Lung (tissue), 11 donors: ENCODE measurements at regions not wholly inside any gene's neighbourhood (a gene's known extent, or its start where the extent isn't known, plus 50 kb on each side); places are given as distances from the start of the nearest gene placed in this dataset.

Experiments
- ATAC-seq: fragments of 200-7000 bp; cut with Tn5 transposase; one replicate; pipeline ENCODE4 v1.9.1; 2020; ENCODE audit warnings: moderate number of reproducible peaks; ENCODE audit not compliant: insufficient read depth, low FRiP score
- DNase-seq, 3 donors: peaks; one replicate each; pipeline ENCODE4 v3.0.0-alpha.2; 2013 to 2017
- H3K27ac ChIP-seq, 2 donors: one replicate each; pipeline ENCODE4 v1.5.1; 2013; ENCODE audit warnings: mild to moderate bottlenecking in 2 of 2, moderate library complexity in 2 of 2, control low read depth in 1 of 2, inconsistent platforms in 1 of 2, low read depth in 1 of 2, low read length in 1 of 2
- H3K27me3 ChIP-seq, 3 donors: one replicate each; pipeline ENCODE4 v1.5.1; 2013; ENCODE audit warnings: low read length in 2 of 3; ENCODE audit not compliant: control insufficient read depth in 3 of 3, insufficient read depth in 3 of 3
- H3K36me3 ChIP-seq, 4 donors: one replicate each; pipeline ENCODE4 v1.5.1; 2013; ENCODE audit warnings: low read length in 4 of 4, mild to moderate bottlenecking in 1 of 4, moderate library complexity in 1 of 4; ENCODE audit not compliant: control insufficient read depth in 4 of 4, insufficient read depth in 4 of 4
- H3K4me1 ChIP-seq, 5 donors: one replicate each; pipeline ENCODE4 v1.5.1; 2013; ENCODE audit warnings: low read length in 5 of 5, mild to moderate bottlenecking in 2 of 5, moderate library complexity in 1 of 5; ENCODE audit not compliant: control insufficient read depth in 5 of 5, insufficient read depth in 5 of 5
- H3K4me3 ChIP-seq: one replicate; pipeline ENCODE4 v1.5.1; 2013; ENCODE audit warnings: mild to moderate bottlenecking, control low read depth, moderate library complexity
- H3K9ac ChIP-seq, 2 donors: one replicate each; pipeline ENCODE4 v1.5.1; 2013; ENCODE audit warnings: low read length in 2 of 2, control low read depth in 1 of 2; ENCODE audit not compliant: insufficient read depth in 1 of 2
- H3K9me3 ChIP-seq, 4 donors: one replicate each; pipeline ENCODE4 v1.5.1; 2013; ENCODE audit warnings: low read length in 3 of 4, mild to moderate bottlenecking in 1 of 4, moderate library complexity in 1 of 4; ENCODE audit not compliant: control insufficient read depth in 4 of 4, insufficient read depth in 3 of 4
- WGBS, 2 donors: extraction: QIAGEN DNeasy Blood & Tissue Kit; methylation state at CpG; one replicate each; pipeline ENCODE4 v1.1.7; 2013; 5-methylcytosine and 5-hydroxymethylcytosine counted together
- TF ChIP-seq, protein P1 (sequence below): IDR thresholded peaks from 2 replicates; pipeline ENCODE4 v1.5.1; 2012; ENCODE audit warnings: mild to moderate bottlenecking; ENCODE audit errors: control extremely low read depth, extremely low read depth
- donor health status: control.
- donor health status: control.
- donor health status: Bipolar disorder and iron deficiency.
- donor health status: healthy.
- donor health status: DM: yes; HTN: yes; CAD: no.

GRCh38 chr5:143466632-143467031 lies 63.1 kb upstream of the NR3C1 start:
- 53 to 64% methylated on average over 1 of the region's 1 CpG for WGBS, 2 donors
- Histone ChIP-seq H3K27me3 (no peaks in the 10 kb centered on the region), H3K9me3 (no peaks in the 10 kb centered on the region), H3K4me3 (no peak overlapping the region), H3K36me3 (no peaks in the 10 kb centered on the region), H3K27ac (no peak overlapping the region), H3K4me1 (peaks cover 0 to 4% (median 0%) of the 10 kb centered on the region in 5 donors), H3K9ac (no peak overlapping the region)
- no peak for DNase-seq
- ATAC-seq = no peak
- TF ChIP-seq, protein P1, sequence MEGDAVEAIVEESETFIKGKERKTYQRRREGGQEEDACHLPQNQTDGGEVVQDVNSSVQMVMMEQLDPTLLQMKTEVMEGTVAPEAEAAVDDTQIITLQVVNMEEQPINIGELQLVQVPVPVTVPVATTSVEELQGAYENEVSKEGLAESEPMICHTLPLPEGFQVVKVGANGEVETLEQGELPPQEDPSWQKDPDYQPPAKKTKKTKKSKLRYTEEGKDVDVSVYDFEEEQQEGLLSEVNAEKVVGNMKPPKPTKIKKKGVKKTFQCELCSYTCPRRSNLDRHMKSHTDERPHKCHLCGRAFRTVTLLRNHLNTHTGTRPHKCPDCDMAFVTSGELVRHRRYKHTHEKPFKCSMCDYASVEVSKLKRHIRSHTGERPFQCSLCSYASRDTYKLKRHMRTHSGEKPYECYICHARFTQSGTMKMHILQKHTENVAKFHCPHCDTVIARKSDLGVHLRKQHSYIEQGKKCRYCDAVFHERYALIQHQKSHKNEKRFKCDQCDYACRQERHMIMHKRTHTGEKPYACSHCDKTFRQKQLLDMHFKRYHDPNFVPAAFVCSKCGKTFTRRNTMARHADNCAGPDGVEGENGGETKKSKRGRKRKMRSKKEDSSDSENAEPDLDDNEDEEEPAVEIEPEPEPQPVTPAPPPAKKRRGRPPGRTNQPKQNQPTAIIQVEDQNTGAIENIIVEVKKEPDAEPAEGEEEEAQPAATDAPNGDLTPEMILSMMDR = no peak

- TF ChIP-seq, protein P1 = no peak
- no peaks in the 10 kb centered on the region for H3K36me3 ChIP-seq
- ATAC-seq (no peak), DNase-seq (no peak)
- no peaks in the 10 kb centered on the region for H3K27me3 ChIP-seq
- no peaks in the 10 kb centered on the region for H3K9me3 ChIP-seq
- no peaks in the 10 kb centered on the region for H3K4me1 ChIP-seq
- H3K9ac ChIP-seq = no peak overlapping the region
- H3K4me3 ChIP-seq = no peak overlapping the region
- H3K27ac ChIP-seq = no peak overlapping the region
- WGBS, 2 donors = 95 to 100% methylated on average over 1 of the region's 1 CpG
These were observed 61.4 kb upstream of the NR3C1 start for GRCh38 chr5:143464723-143465490.

DNA sequence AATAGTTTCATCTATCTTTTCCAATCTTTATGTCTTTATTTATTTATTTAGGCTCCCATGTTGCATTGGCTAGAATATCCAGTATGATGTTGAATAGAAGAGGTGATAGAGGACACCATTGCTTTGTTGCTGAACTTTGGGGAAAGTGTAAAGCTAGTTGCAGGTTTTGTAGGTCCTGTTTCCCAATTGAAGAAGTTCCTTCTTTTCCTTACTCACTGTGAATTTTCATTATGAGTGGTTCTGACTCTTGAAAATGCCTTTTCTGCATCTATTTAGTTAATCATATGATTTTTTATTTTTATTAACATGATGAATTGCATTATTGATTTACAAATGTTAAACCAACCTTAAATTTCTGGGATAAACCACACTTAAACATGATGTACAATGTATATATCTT lies 58.9 kb upstream of the NR3C1 start:
- DNase-seq (no peak), ATAC-seq (no peak)
- H3K27me3 ChIP-seq = no peaks in the 10 kb centered on the region
- peaks cover 0 to 2% (median 0%) of the 10 kb centered on the region in 5 donors for H3K4me1 ChIP-seq
- H3K27ac ChIP-seq = no peak overlapping the region
- no peaks in the 10 kb centered on the region for H3K9me3 ChIP-seq
- no peak overlapping the region for H3K4me3 ChIP-seq
- H3K36me3 ChIP-seq = no peaks in the 10 kb centered on the region
- no peak overlapping the region for H3K9ac ChIP-seq
- TF ChIP-seq, protein P1 = no peak

GRCh38 chr5:143459433-143459832 lies 55.9 kb upstream of the NR3C1 start:
- H3K4me3 ChIP-seq = no peak overlapping the region
- ATAC-seq = no peak
- H3K9me3 ChIP-seq = no peaks in the 10 kb centered on the region
- H3K9ac ChIP-seq = no peak overlapping the region
- H3K36me3 ChIP-seq = no peaks in the 10 kb centered on the region
- no peak overlapping the region for H3K27ac ChIP-seq
- no peak for DNase-seq
- TF ChIP-seq, protein P1 = no peak
- H3K27me3 ChIP-seq = no peaks in the 10 kb centered on the region
- WGBS, 2 donors = 93 to 97% methylated on average over 4 of the region's 4 CpGs
- H3K4me1 ChIP-seq = peaks cover 0 to 3% (median 0%) of the 10 kb centered on the region in 5 donors
